Lower lobe of right lung (tissue), 2 donors: ENCODE measurements at regions not wholly inside any gene's neighbourhood (a gene's known extent, or its start where the extent isn't known, plus 50 kb on each side); places are given as distances from the start of the nearest gene placed in this dataset.
"Not testable (repeated sequence)": the region's sequence is repeated elsewhere in the genome, so short reads cannot be mapped to it uniquely, and the experiment has no call there.

ENCODE experiments used
- ATAC-seq, 2 donors: fragments of 200-7000 bp; cut with Tn5 transposase; one replicate each; pipeline ENCODE4 v1.9.1; 2020 to 2022; ENCODE audit warnings: mild to moderate bottlenecking in 2 of 2, moderate library complexity in 2 of 2
- DNase-seq: peaks from one replicate; pipeline ENCODE4 v3.0.0-alpha.2; 2020
- H3K27ac ChIP-seq: fragments of 200-600 bp; one replicate; pipeline ENCODE4 v1.8.0; 2022
- H3K27me3 ChIP-seq: fragments of 200-600 bp; one replicate; pipeline ENCODE4 v1.8.0; 2022; ENCODE audit warnings: low read depth
- H3K36me3 ChIP-seq: fragments of 200-600 bp; one replicate; pipeline ENCODE4 v1.8.0; 2022; ENCODE audit warnings: mild to moderate bottlenecking
- H3K4me1 ChIP-seq: fragments of 200-600 bp; one replicate; pipeline ENCODE4 v1.8.0; 2022
- H3K4me3 ChIP-seq: fragments of 200-600 bp; one replicate; pipeline ENCODE4 v1.8.0; 2022; ENCODE audit warnings: mild to moderate bottlenecking
- H3K9me3 ChIP-seq: fragments of 200-600 bp; one replicate; pipeline ENCODE4 v1.8.0; 2022
- intact Hi-C: fragments of 100-400 bp; cut with DNase I; formaldehyde crosslinking; loops from one replicate; pipeline ENCODE4 v1.11.0; 2022
- donor health status: DM: no; HTN: yes; CAD: no; lungs with severe emphysema.

DNA sequence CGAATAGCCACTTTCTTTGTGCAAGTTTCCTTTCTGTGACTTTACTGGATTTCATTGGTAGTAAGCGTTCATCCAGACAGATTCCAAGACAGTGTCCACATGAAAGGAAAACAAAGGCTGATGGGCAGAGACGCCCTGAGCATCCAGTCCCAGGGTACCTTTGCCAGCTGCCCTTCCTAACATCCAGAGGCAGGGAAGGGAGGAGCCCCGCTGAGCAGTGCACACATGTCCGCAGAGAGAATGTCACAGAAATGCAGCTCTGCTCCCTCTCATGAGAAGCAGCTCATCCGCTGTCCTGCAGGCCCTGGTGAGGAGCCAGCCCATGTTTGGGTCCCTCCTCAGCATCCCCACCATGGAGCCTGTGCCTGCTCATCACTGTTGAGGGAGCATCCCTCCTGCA lies 197.4 kb upstream of the POTEB2 start:
- ATAC-seq, result peak in 1 of 2 donors; percentile 42
- intact Hi-C loops, H3K4me1 ChIP-seq, H3K9me3 ChIP-seq, H3K36me3 ChIP-seq, H3K27me3 ChIP-seq, H3K4me3 ChIP-seq, H3K27ac ChIP-seq: not testable (repeated sequence)
- peak; percentile 22 for DNase-seq

GRCh38 chr15:21062619-21063163 lies 196.6 kb upstream of the POTEB2 start:
- DNase-seq, intact Hi-C loops, H3K27me3 ChIP-seq, H3K36me3 ChIP-seq, H3K27ac ChIP-seq, H3K4me1 ChIP-seq, H3K4me3 ChIP-seq, H3K9me3 ChIP-seq: not testable (repeated sequence)
- peak in 1 of 2 donors; percentile 54 for ATAC-seq

- H3K27me3 ChIP-seq, H3K36me3 ChIP-seq, intact Hi-C loops, ATAC-seq, H3K27ac ChIP-seq, DNase-seq, H3K4me1 ChIP-seq, H3K9me3 ChIP-seq, H3K4me3 ChIP-seq: not testable (repeated sequence)
Observed at GRCh38 chr15:21051866-21052265, 185.8 kb upstream of the POTEB2 start.

DNA sequence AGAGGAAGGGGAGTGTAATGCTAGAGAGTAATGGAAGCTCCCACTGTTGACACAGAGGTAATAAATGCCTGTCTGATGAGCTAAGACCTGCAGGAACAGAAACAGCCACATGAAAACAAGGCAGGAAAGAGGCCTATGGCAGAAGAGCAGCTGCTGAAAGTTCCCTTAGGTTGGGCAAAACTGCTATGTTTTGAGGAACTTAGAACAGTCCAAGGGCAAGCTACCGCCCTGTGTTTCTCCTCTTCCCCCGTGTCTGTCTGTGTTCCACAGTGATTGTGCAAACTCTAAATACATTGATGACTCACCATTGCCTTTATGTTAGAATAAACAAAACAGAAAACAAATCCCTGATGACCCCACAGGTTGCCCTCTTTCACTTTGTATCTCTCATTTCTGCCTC lies 165.6 kb upstream of the POTEB2 start:
- H3K9me3 ChIP-seq, H3K27me3 ChIP-seq, H3K27ac ChIP-seq, H3K36me3 ChIP-seq, intact Hi-C loops, H3K4me3 ChIP-seq, DNase-seq, H3K4me1 ChIP-seq: not testable (repeated sequence)
- ATAC-seq, result peak in 1 of 2 donors; percentile 65

DNA sequence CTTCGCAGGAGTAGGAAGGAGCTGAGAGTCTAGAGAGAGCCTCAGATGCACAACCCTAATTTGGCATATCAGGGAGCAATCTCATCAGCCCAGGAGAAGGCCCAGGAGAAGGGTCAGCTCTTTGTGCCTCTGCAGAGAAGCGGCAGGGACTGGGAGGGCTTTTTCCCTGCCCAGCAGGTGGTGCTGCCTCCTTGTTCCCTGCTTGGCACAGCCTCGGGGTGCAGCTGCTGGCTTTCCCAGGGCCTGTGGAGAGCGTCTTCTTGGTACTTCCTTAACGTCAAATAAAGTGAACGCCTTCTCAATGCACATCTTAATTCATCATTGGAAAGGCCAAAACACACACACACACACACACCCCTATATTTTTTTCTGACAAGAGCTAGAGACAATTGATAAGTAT lies 162.9 kb upstream of the POTEB2 start:
- intact Hi-C loops, H3K27me3 ChIP-seq, H3K4me1 ChIP-seq, H3K9me3 ChIP-seq, H3K4me3 ChIP-seq, ATAC-seq, H3K36me3 ChIP-seq, H3K27ac ChIP-seq, DNase-seq: not testable (repeated sequence)

DNA sequence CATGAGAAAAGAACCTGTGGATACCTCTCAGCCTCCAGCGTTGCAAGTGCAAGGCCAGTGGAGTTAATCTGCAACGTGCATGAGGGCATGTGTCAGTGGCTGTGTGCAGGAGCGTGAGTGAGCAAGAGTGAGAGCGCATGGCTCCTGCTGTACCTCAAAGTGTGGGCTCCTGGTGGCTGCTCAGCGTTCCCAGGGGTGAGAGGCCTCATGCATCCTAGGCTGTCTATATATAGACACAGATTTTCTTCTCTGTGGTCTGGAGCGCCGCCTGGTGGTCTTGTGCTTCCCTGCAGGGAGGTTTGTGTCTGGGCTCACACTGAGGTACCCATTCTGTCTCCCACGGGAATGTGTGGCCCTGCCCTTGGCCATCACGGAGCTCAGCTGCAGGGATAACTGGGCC lies 161.8 kb upstream of the POTEB2 start:
- H3K4me1 ChIP-seq, DNase-seq, H3K27me3 ChIP-seq, H3K27ac ChIP-seq, H3K9me3 ChIP-seq, intact Hi-C loops, H3K36me3 ChIP-seq, H3K4me3 ChIP-seq: not testable (repeated sequence)
- peak; percentile 55 to 57 for ATAC-seq

GRCh38 chr15:21026848-21027247 lies 160.7 kb upstream of the POTEB2 start:
- H3K4me3 ChIP-seq, H3K4me1 ChIP-seq, H3K27me3 ChIP-seq, H3K27ac ChIP-seq, H3K36me3 ChIP-seq, intact Hi-C loops, H3K9me3 ChIP-seq: not testable (repeated sequence)
- DNase-seq (peak; percentile 44), ATAC-seq (peak in 1 of 2 donors; percentile 16)

GRCh38 chr15:21024235-21024987 lies 158.3 kb upstream of the POTEB2 start:
- DNase-seq (peak; percentile 44), ATAC-seq (peak in 1 of 2 donors; percentile 6)
- H3K9me3 ChIP-seq, result not testable (repeated sequence)

GRCh38 chr15:21018176-21018575 lies 152.1 kb upstream of the POTEB2 start:
- H3K27me3 ChIP-seq, H3K27ac ChIP-seq, H3K4me1 ChIP-seq, ATAC-seq, H3K36me3 ChIP-seq, intact Hi-C loops, H3K9me3 ChIP-seq, H3K4me3 ChIP-seq, DNase-seq: not testable (repeated sequence)

More at GRCh38 chr15:21024235-21024987, 158.3 kb upstream of the POTEB2 start:
- intact Hi-C loops, H3K27ac ChIP-seq, H3K4me3 ChIP-seq, H3K4me1 ChIP-seq, H3K36me3 ChIP-seq, H3K27me3 ChIP-seq: not testable (repeated sequence)

GRCh38 chr15:21017326-21017725 lies 151.2 kb upstream of the POTEB2 start:
- H3K27me3 ChIP-seq, H3K9me3 ChIP-seq, DNase-seq, H3K27ac ChIP-seq, H3K4me1 ChIP-seq, H3K36me3 ChIP-seq, intact Hi-C loops, H3K4me3 ChIP-seq: not testable (repeated sequence)
- peak in 1 of 2 donors; percentile 2 for ATAC-seq

GRCh38 chr15:21016589-21016988 lies 150.5 kb upstream of the POTEB2 start:
- peak in 1 of 2 donors; percentile 26 for ATAC-seq
- H3K4me1 ChIP-seq, intact Hi-C loops, H3K27ac ChIP-seq, H3K36me3 ChIP-seq, H3K9me3 ChIP-seq, H3K27me3 ChIP-seq, H3K4me3 ChIP-seq, DNase-seq: not testable (repeated sequence)

DNA sequence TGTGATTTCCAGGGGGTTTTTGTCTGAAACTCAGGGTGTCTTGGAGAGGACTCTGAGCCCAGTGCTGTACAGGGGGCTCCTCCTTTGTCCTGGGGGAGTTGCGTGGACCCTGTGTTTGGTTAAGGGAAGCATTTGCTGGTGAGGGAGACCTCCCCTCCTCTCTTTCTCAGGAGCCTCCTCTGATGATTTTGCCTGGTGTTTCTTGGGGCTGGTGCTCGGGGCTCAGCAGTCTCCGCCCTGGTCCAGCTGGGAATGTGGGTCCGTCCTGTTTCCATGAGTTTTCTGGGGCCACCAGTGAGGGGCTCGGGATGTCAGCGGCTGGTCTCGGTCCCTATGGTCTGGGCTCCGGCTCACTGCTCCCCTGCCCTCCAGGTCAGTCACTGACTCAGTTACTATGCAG lies 149.1 kb upstream of the POTEB2 start:
- H3K27me3 ChIP-seq, H3K27ac ChIP-seq, ATAC-seq, intact Hi-C loops, H3K9me3 ChIP-seq, H3K4me1 ChIP-seq, H3K4me3 ChIP-seq, DNase-seq, H3K36me3 ChIP-seq: not testable (repeated sequence)

- H3K27me3 ChIP-seq, ATAC-seq, intact Hi-C loops, H3K36me3 ChIP-seq, H3K4me3 ChIP-seq, DNase-seq, H3K4me1 ChIP-seq, H3K9me3 ChIP-seq, H3K27ac ChIP-seq: not testable (repeated sequence)
Observed at GRCh38 chr15:21013308-21013707, 147.2 kb upstream of the POTEB2 start.

DNA sequence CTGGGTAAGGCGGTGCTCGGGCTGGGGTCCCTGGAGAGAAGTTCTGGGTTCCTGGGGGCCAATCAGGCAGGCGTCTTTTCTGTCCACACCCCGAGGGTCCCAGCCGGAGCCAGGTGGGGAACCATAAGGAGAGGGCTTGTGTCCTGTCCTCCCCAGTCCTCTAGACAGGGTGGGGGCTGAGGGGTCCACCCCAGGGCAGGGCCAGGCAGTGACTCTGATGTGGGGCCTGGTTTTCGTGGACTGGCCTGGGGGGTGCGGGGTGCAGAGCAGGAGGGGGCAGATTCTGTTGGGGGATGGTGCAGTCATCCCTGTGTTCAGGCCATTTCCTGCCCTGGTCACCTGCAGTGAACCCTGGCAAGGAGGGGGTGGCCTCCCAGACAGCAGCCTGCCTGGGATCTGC lies 143.5 kb upstream of the POTEB2 start:
- H3K9me3 ChIP-seq, H3K4me1 ChIP-seq, DNase-seq, H3K27ac ChIP-seq, H3K27me3 ChIP-seq, intact Hi-C loops, H3K36me3 ChIP-seq, H3K4me3 ChIP-seq: not testable (repeated sequence)
- peak in 1 of 2 donors; percentile 33 for ATAC-seq
